ENCODE measurements at regions not wholly inside any gene's neighbourhood (a gene's known extent, or its start where the extent isn't known, plus 50 kb on each side); places are given as distances from the start of the nearest gene placed in this dataset.

- Histone ChIP-seq H3K9me3 (ENCODE audit: control insufficient read depth in 2 of 2, insufficient read depth in 1 of 2, low read depth in 1 of 2, low read length in 1 of 2) (peaks cover 0 to 7% of the 10 kb centered on the region in 2 donors), H3K27ac (ENCODE audit: low read depth in 1 of 3, low read length in 2 of 3) (no peak overlapping the region), H3K4me1 (ENCODE audit: control insufficient read depth in 3 of 3, insufficient read depth in 2 of 3, low read depth in 1 of 3, low read length in 2 of 3) (no peaks in the 10 kb centered on the region), H3K4me3 (ENCODE audit: low read depth in 1 of 3, low read length in 3 of 3) (no peak overlapping the region), H3K27me3 (ENCODE audit: control insufficient read depth in 3 of 3, insufficient read depth in 3 of 3, low read length in 3 of 3) (no peaks in the 10 kb centered on the region), H3K36me3 (ENCODE audit: control insufficient read depth in 3 of 3, insufficient read depth in 2 of 3, low read depth in 1 of 3, low read length in 3 of 3) (no peaks in the 10 kb centered on the region)
- DNase-seq (no peak), FAIRE-seq (no peak)
- WGBS, 3 donors, result 53 to 70% (median 63%) methylated on average over 5 of the region's 5 CpGs
Measured at GRCh38 chr7:79862447-79863210, 272.0 kb upstream of the GNAI1 start.

DNA sequence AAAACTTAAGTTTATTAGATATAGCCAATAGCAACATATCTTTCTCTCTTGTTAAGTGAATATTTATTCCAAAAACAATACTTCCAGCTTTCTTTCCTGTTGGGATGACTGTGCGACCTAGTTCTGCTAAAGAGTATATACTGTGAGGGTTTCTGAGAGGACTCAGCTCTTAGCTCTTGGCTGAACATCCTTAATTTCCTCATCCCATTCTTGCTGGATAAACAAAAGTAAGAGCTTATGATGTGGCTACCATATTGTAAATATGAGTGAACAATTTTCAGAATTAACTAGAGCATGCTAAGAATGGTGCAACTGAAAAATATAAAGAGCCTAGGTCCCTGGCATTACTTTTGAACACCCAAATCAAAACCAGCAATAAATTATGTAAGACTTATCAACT lies 279.5 kb upstream of the GNAI1 start:
- H3K9me3 ChIP-seq (ENCODE audit: control insufficient read depth in 2 of 2, insufficient read depth in 1 of 2, low read depth in 1 of 2, low read length in 1 of 2), result no peaks in the 10 kb centered on the region
- H3K4me1 ChIP-seq (ENCODE audit: control insufficient read depth in 3 of 3, insufficient read depth in 2 of 3, low read depth in 1 of 3, low read length in 2 of 3), result no peaks in the 10 kb centered on the region
- FAIRE-seq (no peak), DNase-seq (no peak)
- no peaks in the 10 kb centered on the region for H3K27me3 ChIP-seq (ENCODE audit: control insufficient read depth in 3 of 3, insufficient read depth in 3 of 3, low read length in 3 of 3)
- H3K27ac ChIP-seq (ENCODE audit: low read depth in 1 of 3, low read length in 2 of 3), result no peak overlapping the region
- no peaks in the 10 kb centered on the region for H3K36me3 ChIP-seq (ENCODE audit: control insufficient read depth in 3 of 3, insufficient read depth in 2 of 3, low read depth in 1 of 3, low read length in 3 of 3)
- WGBS, 3 donors, result 70 to 92% (median 85%) methylated on average over 1 of the region's 1 CpG
- H3K4me3 ChIP-seq (ENCODE audit: low read depth in 1 of 3, low read length in 3 of 3), result no peak overlapping the region

DNA sequence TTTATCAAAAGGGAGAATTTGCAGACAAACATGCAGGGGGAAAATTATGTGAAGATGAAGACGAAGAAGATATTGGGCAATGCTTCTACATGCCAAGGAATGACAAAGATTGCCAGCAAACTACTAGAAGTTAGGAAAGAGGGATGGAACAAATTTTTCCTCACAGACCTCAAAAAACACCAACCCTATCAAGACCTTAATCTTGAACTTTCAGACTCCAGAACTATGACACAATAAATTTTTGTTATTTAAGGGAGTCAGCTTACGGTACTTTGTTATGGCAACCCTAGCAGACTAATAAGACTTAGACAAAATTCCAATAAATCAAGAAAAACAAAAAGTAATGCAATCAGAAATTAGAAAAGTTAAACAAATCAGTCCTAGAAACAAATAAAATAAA lies 280.0 kb upstream of the GNAI1 start:
- Histone ChIP-seq H3K27me3 (ENCODE audit: control insufficient read depth in 3 of 3, insufficient read depth in 3 of 3, low read length in 3 of 3) (no peaks in the 10 kb centered on the region), H3K4me1 (ENCODE audit: control insufficient read depth in 3 of 3, insufficient read depth in 2 of 3, low read depth in 1 of 3, low read length in 2 of 3) (no peaks in the 10 kb centered on the region), H3K36me3 (ENCODE audit: control insufficient read depth in 3 of 3, insufficient read depth in 2 of 3, low read depth in 1 of 3, low read length in 3 of 3) (no peaks in the 10 kb centered on the region), H3K9me3 (ENCODE audit: control insufficient read depth in 2 of 2, insufficient read depth in 1 of 2, low read depth in 1 of 2, low read length in 1 of 2) (no peaks in the 10 kb centered on the region), H3K27ac (ENCODE audit: low read depth in 1 of 3, low read length in 2 of 3) (no peak overlapping the region), H3K4me3 (ENCODE audit: low read depth in 1 of 3, low read length in 3 of 3) (no peak overlapping the region)
- WGBS, 3 donors, result 76 to 78% (median 77%) methylated on average over 2 of the region's 2 CpGs
- FAIRE-seq (no peak), DNase-seq (no peak)

GRCh38 chr7:79837915-79838314 lies 296.7 kb upstream of the GNAI1 start:
- 64 to 85% (median 78%) methylated on average over 1 of the region's 1 CpG for WGBS, 3 donors
- Histone ChIP-seq H3K4me3 (ENCODE audit: low read depth in 1 of 3, low read length in 3 of 3) (no peak overlapping the region), H3K4me1 (ENCODE audit: control insufficient read depth in 3 of 3, insufficient read depth in 2 of 3, low read depth in 1 of 3, low read length in 2 of 3) (no peaks in the 10 kb centered on the region), H3K27ac (ENCODE audit: low read depth in 1 of 3, low read length in 2 of 3) (no peak overlapping the region), H3K9me3 (ENCODE audit: control insufficient read depth in 2 of 2, insufficient read depth in 1 of 2, low read depth in 1 of 2, low read length in 1 of 2) (no peaks in the 10 kb centered on the region), H3K36me3 (ENCODE audit: control insufficient read depth in 3 of 3, insufficient read depth in 2 of 3, low read depth in 1 of 3, low read length in 3 of 3) (no peaks in the 10 kb centered on the region), H3K27me3 (ENCODE audit: control insufficient read depth in 3 of 3, insufficient read depth in 3 of 3, low read length in 3 of 3) (no peaks in the 10 kb centered on the region)
- no peak for DNase-seq
- no peak for FAIRE-seq

DNA sequence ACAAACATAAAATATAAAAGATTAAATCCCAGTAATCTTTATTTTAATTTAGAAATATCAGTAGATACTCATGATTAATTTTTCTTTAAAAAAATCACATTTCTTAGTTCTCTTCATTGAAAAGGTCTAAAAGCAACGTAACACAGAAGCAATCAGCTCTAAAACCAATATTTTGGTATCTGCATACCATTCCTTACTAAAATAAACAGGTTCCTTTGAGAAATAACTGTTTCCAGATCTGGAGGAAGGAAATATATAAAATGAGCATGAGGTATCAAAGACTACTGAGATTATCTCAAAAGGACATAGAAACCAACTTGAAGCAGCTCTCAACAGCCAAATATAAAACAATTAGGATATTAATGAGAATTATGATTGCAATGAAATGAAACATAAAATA lies 301.0 kb upstream of the GNAI1 start:
- H3K27ac ChIP-seq (ENCODE audit: low read depth in 1 of 3, low read length in 2 of 3), result no peak overlapping the region
- FAIRE-seq (no peak), DNase-seq (no peak)
- no peak overlapping the region for H3K4me3 ChIP-seq (ENCODE audit: low read depth in 1 of 3, low read length in 3 of 3)
- no peaks in the 10 kb centered on the region for H3K27me3 ChIP-seq (ENCODE audit: control insufficient read depth in 3 of 3, insufficient read depth in 3 of 3, low read length in 3 of 3)
- WGBS, 3 donors, result 12 to 42% (median 21%) methylated on average over 1 of the region's 1 CpG
- H3K9me3 ChIP-seq (ENCODE audit: control insufficient read depth in 2 of 2, insufficient read depth in 1 of 2, low read depth in 1 of 2, low read length in 1 of 2), result no peaks in the 10 kb centered on the region
- H3K4me1 ChIP-seq (ENCODE audit: control insufficient read depth in 3 of 3, insufficient read depth in 2 of 3, low read depth in 1 of 3, low read length in 2 of 3), result no peaks in the 10 kb centered on the region
- no peaks in the 10 kb centered on the region for H3K36me3 ChIP-seq (ENCODE audit: control insufficient read depth in 3 of 3, insufficient read depth in 2 of 3, low read depth in 1 of 3, low read length in 3 of 3)

GRCh38 chr7:79828866-79829265 lies 305.8 kb upstream of the GNAI1 start:
- Histone ChIP-seq H3K36me3 (ENCODE audit: control insufficient read depth in 3 of 3, insufficient read depth in 2 of 3, low read depth in 1 of 3, low read length in 3 of 3) (no peaks in the 10 kb centered on the region), H3K27ac (ENCODE audit: low read depth in 1 of 3, low read length in 2 of 3) (no peak overlapping the region), H3K4me3 (ENCODE audit: low read depth in 1 of 3, low read length in 3 of 3) (no peak overlapping the region), H3K27me3 (ENCODE audit: control insufficient read depth in 3 of 3, insufficient read depth in 3 of 3, low read length in 3 of 3) (no peaks in the 10 kb centered on the region), H3K4me1 (ENCODE audit: control insufficient read depth in 3 of 3, insufficient read depth in 2 of 3, low read depth in 1 of 3, low read length in 2 of 3) (no peaks in the 10 kb centered on the region), H3K9me3 (ENCODE audit: control insufficient read depth in 2 of 2, insufficient read depth in 1 of 2, low read depth in 1 of 2, low read length in 1 of 2) (no peaks in the 10 kb centered on the region)
- FAIRE-seq, result no peak
- no peak for DNase-seq

DNA sequence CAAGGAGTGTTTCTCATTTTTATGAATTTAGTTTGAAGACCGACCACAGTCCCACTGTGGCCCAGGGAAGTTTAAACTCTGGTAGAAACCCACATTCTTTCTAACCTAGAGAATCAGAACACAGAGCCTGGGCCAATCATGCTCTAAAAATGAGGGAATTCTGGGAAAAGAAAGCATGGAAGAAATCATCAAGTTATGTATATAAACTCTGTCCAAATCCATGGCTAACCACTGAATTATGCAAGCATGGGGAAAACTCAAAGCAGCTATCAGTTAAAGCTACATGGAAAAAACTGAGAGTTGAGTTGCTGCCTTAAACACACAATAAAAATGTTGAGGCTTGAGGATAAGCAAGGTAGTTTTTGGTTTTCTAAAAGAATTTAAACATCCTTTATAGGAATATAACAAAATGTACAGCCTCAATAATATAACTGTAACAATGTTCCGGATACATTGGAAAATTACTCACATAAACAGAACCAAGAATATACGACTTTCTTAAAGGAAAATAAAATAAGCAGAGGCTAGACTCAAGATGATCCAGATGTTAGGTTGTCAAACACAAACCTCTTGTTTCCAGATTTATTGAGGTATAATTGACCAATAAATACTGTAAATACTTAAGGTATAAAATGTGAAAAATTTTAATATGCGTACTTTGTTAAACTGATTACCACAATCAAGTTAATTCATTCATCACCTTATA lies 311.2 kb upstream of the GNAI1 start:
- DNase-seq (no peak), FAIRE-seq (no peak)
- no peaks in the 10 kb centered on the region for H3K9me3 ChIP-seq (ENCODE audit: control insufficient read depth in 2 of 2, insufficient read depth in 1 of 2, low read depth in 1 of 2, low read length in 1 of 2)
- H3K27me3 ChIP-seq (ENCODE audit: control insufficient read depth in 3 of 3, insufficient read depth in 3 of 3, low read length in 3 of 3), result no peaks in the 10 kb centered on the region
- no peak overlapping the region for H3K27ac ChIP-seq (ENCODE audit: low read depth in 1 of 3, low read length in 2 of 3)
- no peaks in the 10 kb centered on the region for H3K4me1 ChIP-seq (ENCODE audit: control insufficient read depth in 3 of 3, insufficient read depth in 2 of 3, low read depth in 1 of 3, low read length in 2 of 3)
- H3K4me3 ChIP-seq (ENCODE audit: low read depth in 1 of 3, low read length in 3 of 3), result no peak overlapping the region
- WGBS, 3 donors, result 64 to 85% (median 71%) methylated on average over 4 of the region's 4 CpGs
- H3K36me3 ChIP-seq (ENCODE audit: control insufficient read depth in 3 of 3, insufficient read depth in 2 of 3, low read depth in 1 of 3, low read length in 3 of 3), result no peaks in the 10 kb centered on the region

GRCh38 chr7:79822620-79823240 lies 311.9 kb upstream of the GNAI1 start:
- DNase-seq, result no peak
- Histone ChIP-seq H3K4me3 (ENCODE audit: low read depth in 1 of 3, low read length in 3 of 3) (no peak overlapping the region), H3K27ac (ENCODE audit: low read depth in 1 of 3, low read length in 2 of 3) (no peak overlapping the region), H3K36me3 (ENCODE audit: control insufficient read depth in 3 of 3, insufficient read depth in 2 of 3, low read depth in 1 of 3, low read length in 3 of 3) (no peaks in the 10 kb centered on the region), H3K4me1 (ENCODE audit: control insufficient read depth in 3 of 3, insufficient read depth in 2 of 3, low read depth in 1 of 3, low read length in 2 of 3) (no peaks in the 10 kb centered on the region), H3K27me3 (ENCODE audit: control insufficient read depth in 3 of 3, insufficient read depth in 3 of 3, low read length in 3 of 3) (no peaks in the 10 kb centered on the region), H3K9me3 (ENCODE audit: control insufficient read depth in 2 of 2, insufficient read depth in 1 of 2, low read depth in 1 of 2, low read length in 1 of 2) (no peaks in the 10 kb centered on the region)
- 39 to 57% (median 49%) methylated on average over 2 of the region's 2 CpGs for WGBS, 3 donors
- FAIRE-seq, result no peak

All from small intestine (tissue), 7 donors.